Stimulated activated effector memory CD8-positive, alpha-beta T cell treated with anti-CD3 and anti-CD28 coated beads, Interleukin-12 subunit alpha, Interleukin-12 subunit beta, amount 100 ng/mL, for 72 hours (primary cell): ENCODE measurements at regions not wholly inside any gene's neighbourhood (a gene's known extent, or its start where the extent isn't known, plus 50 kb on each side); places are given as distances from the start of the nearest gene placed in this dataset.

Source experiments
- ATAC-seq: fragments of 150-1000 bp; cut with Tn5 transposase; 2 replicates; pipeline ENCODE4 v1.10.0; 2021
- DNase-seq, 2 donors: peaks; one replicate each; pipeline ENCODE4 v3.0.0; 2021 to 2022; ENCODE audit warnings: low spot score in 2 of 2
- H3K27ac Mint-ChIP-seq: one replicate; pipeline ENCODE4 v1.8.0; 2022; ENCODE audit warnings: mild to moderate bottlenecking, mixed read lengths
- H3K36me3 Mint-ChIP-seq: one replicate; pipeline ENCODE4 v1.8.0; 2022; ENCODE audit warnings: mild to moderate bottlenecking, mixed read lengths
- H3K4me1 Mint-ChIP-seq: one replicate; pipeline ENCODE4 v1.8.0; 2022; ENCODE audit warnings: mixed read lengths
- H3K4me3 Mint-ChIP-seq: one replicate; pipeline ENCODE4 v1.8.0; 2022; ENCODE audit warnings: mild to moderate bottlenecking, mixed read lengths
- H3K9me3 Mint-ChIP-seq: one replicate; pipeline ENCODE4 v1.8.0; 2022; ENCODE audit warnings: mixed read lengths

DNA sequence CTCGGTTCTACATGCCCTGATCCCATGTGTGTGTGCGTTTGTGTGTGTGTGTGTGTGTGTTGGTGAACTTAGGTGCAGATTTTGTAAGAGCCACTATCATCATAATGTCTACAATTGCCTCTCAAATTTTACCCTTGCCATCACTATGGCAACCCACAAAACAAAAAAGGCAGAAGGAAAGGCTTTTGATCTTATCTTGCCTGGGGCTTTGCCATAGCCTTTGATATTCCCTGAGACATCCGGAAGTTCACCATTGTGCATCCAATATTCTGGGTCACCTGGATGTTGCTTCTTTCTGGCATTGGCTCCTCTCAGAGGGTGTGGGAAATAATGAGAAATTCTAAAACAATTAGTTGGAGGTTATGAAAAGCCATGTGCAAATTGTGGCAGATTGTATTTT lies 114.7 kb downstream of the HAPSTR1 start:
- Mint-ChIP-seq H3K27ac (no peak overlapping the region), H3K4me3 (no peak overlapping the region), H3K36me3 (no peaks in the 10 kb centered on the region), H3K4me1 (no peaks in the 10 kb centered on the region), H3K9me3 (no peaks in the 10 kb centered on the region)
- DNase-seq (no peak), ATAC-seq (no peak)

DNA sequence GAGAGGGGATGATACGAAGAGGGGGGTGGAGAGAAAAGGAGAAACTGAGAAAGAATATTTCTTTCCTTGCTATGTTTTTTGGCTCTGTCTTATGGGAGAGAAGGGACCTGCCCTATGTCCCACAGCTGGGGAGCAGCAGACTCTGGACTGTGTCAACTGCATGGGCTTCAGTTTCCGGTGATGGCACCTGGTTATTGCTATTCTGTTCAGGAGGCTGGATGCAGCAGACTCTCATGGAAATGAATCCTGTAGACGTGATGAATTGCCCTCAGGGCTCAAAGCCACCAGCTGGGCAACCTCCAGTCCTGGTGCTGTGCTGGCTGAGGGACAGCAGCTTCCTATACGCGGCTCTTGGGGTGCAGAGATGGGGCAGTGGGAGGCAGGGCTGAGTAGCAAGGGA lies 121.2 kb downstream of the HAPSTR1 start:
- no peak for ATAC-seq
- H3K27ac Mint-ChIP-seq: no peak overlapping the region
- H3K4me3 Mint-ChIP-seq: no peak overlapping the region
- H3K9me3 Mint-ChIP-seq: no peaks in the 10 kb centered on the region
- no peaks in the 10 kb centered on the region for H3K36me3 Mint-ChIP-seq
- no peak for DNase-seq
- H3K4me1 Mint-ChIP-seq: no peaks in the 10 kb centered on the region

DNA sequence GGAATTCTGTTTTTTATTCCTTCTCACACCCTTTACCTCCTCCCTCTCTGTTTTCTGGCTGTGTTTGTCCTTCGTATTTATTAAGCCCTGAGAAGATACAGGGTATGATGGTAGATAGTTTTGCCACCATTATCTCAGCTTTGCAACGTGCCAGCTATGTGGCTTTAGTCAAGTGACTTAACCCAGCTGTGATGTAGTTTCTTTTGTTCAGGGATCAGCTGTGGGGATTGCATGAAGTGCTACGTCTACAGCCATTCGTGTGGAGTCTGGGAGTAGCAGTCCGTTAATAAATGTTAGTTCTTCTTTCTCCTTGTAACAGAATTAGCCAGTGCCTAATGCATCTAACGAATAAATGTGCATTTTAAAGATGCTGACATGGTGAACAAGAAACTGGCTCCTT lies 128.4 kb downstream of the HAPSTR1 start:
- H3K4me1 Mint-ChIP-seq: no peaks in the 10 kb centered on the region
- H3K4me3 Mint-ChIP-seq: no peak overlapping the region
- no peak for ATAC-seq

DNA sequence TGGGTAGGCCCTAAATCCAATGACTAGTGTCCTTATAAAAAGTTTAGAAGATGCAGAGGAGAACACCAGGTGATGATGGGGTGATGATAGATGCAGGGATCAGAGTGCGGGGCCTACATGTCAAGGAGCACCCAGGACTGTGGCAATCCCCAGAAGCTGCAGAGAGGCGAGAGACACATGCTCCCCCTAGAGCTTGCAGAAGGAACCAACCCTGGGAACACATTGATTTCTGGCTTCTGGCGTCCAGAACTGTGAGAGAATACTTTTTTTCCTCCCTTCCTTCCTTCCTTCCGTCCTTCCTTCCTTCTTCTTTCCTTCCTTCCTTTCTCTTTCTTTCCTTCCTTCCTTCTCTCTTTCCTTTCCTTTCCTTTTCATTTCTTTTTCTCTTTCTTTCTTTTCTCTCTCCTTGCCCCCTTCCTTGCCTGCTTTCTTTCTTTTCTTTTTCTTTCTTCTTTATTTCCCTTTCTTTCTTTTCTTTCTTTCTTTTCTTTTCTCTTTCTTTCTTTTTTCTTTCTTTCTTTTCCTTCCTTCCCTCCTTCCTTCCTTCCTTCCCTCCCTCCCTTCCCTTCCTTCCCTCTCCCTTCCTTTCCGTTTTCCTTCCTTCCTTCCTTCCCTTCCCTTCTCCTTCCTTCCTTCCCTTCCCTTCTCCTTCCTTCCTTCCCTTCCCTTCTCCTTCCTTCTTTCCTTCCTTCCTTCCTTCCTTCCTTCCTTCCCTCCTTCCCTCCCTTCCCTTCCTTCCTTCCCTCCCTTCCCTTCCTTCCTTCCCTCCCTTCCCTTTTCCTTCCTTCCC lies 134.3 kb downstream of the HAPSTR1 start:
- ATAC-seq (peak; percentile 42), DNase-seq (no peak)
- H3K4me3 Mint-ChIP-seq: no peak overlapping the region
- no peaks in the 10 kb centered on the region for H3K36me3 Mint-ChIP-seq
- no peaks in the 10 kb centered on the region for H3K9me3 Mint-ChIP-seq
- no peaks in the 10 kb centered on the region for H3K4me1 Mint-ChIP-seq
- no peak overlapping the region for H3K27ac Mint-ChIP-seq

More for the DNA sequence above, 128.4 kb downstream of the HAPSTR1 start:
- H3K36me3 Mint-ChIP-seq: no peaks in the 10 kb centered on the region
- DNase-seq: no peak
- no peak overlapping the region for H3K27ac Mint-ChIP-seq
- H3K9me3 Mint-ChIP-seq: no peaks in the 10 kb centered on the region

DNA sequence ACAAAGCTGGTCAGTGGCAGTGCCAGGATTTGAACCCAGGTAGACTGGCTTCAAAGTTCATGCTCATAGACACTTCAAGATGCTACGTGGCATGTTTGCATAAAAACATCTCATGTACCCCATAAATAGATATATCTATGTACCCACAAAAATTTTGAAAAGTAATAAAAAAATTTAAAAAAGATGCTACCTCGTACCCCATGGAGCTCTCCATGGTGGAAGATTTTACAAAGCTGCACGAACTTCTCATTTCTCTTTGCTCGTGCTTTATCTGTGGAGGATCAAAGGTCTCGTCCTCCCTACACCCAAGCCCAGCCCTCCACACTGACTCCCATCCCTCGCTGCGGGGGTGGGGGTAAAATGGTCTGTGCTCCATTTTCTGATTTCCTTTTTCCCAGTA lies 135.5 kb downstream of the HAPSTR1 start:
- no peaks in the 10 kb centered on the region for H3K4me1 Mint-ChIP-seq
- no peaks in the 10 kb centered on the region for H3K9me3 Mint-ChIP-seq
- no peak overlapping the region for H3K4me3 Mint-ChIP-seq
- DNase-seq (no peak), ATAC-seq (no peak)
- H3K36me3 Mint-ChIP-seq: no peaks in the 10 kb centered on the region
- H3K27ac Mint-ChIP-seq: no peak overlapping the region

DNA sequence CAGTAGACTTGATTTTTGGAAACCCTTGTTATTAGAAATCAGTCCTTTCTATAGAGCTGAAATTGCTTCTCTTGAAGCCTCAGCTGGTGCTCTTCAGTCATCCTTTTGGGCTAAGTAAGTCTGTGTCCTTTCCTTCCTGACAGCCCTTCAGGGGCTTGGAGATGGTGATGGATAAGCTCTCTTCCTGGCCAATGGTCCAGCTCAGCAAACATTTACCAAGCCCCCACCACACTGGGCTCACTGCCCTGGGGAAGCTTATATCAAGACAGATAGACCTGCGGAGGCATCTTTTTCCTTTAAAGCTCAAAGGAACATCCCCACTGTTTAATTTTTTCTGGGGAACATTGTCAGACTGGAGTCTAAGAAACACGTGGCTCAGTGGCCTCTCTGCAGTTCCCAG lies 139.6 kb downstream of the HAPSTR1 start:
- DNase-seq (no peak), ATAC-seq (no peak)
- no peaks in the 10 kb centered on the region for H3K36me3 Mint-ChIP-seq
- no peak overlapping the region for H3K4me3 Mint-ChIP-seq
- H3K9me3 Mint-ChIP-seq: no peaks in the 10 kb centered on the region
- H3K27ac Mint-ChIP-seq: no peak overlapping the region
- no peaks in the 10 kb centered on the region for H3K4me1 Mint-ChIP-seq

DNA sequence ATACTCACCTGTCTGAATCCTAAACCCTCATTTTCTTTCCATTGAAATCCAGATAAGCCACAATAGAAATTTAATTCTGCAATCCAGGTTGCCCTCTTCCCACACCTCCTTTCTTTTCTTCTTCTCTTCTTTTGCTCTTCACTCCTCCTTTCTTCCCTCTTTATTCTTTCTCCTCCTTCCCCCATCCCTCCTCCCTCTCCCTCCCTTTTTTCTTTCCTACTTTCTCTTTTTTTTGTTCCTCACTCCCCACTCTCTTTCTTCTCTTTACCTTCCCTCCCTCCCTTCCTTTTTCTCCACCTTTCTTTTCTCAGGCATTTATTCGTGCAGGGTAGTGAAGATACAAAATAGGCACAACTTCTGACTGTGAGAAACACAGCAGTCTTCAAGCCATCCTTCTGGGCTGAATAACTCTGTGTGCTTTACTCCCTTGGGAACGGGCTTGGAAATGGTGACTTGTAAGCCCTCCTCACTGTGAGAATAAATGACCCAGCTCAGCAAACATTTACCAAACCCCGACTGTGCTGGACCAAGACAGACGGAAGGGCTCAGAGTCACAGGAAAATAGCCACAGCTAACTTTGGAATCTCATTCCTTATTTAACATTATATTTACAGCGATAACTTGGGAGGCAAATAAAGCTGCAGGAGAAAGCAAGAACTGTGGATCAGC lies 140.8 kb downstream of the HAPSTR1 start:
- DNase-seq: no peak
- H3K27ac Mint-ChIP-seq: no peak overlapping the region
- no peaks in the 10 kb centered on the region for H3K9me3 Mint-ChIP-seq
- ATAC-seq: no peak
- H3K4me1 Mint-ChIP-seq: no peaks in the 10 kb centered on the region
- no peaks in the 10 kb centered on the region for H3K36me3 Mint-ChIP-seq
- no peak overlapping the region for H3K4me3 Mint-ChIP-seq

DNA sequence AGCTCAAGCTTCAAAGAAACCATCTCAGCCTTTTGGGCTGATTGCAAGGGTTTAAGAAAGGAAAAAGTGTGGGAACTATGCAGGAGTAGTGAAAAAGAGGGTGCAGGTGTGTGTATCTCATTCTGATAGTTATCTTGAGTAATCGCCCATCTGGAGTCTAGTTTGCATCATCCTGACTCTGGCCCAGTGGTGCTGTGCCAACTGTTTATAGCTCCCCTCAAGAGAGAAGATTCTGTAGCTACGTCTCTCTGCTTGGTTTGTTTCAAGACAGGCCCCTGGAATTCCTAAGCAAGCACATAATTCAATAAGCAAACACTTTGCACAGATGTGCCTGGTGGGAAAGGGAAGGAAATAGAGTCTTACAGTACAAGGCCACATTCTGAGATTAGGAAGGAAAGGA lies 144.4 kb downstream of the HAPSTR1 start:
- Mint-ChIP-seq H3K4me1 (no peaks in the 10 kb centered on the region), H3K4me3 (no peak overlapping the region), H3K27ac (no peak overlapping the region), H3K9me3 (peaks cover 4% of the 10 kb centered on the region), H3K36me3 (no peaks in the 10 kb centered on the region)
- DNase-seq (no peak), ATAC-seq (no peak)

GRCh38 chr16:9236319-9236718 lies 144.9 kb downstream of the HAPSTR1 start:
- no peak overlapping the region for H3K4me3 Mint-ChIP-seq
- no peak for ATAC-seq
- no peak for DNase-seq
- H3K36me3 Mint-ChIP-seq: no peaks in the 10 kb centered on the region
- H3K4me1 Mint-ChIP-seq: no peaks in the 10 kb centered on the region
- peaks cover 4% of the 10 kb centered on the region for H3K9me3 Mint-ChIP-seq
- H3K27ac Mint-ChIP-seq: no peak overlapping the region

GRCh38 chr16:9238346-9238745 lies 146.9 kb downstream of the HAPSTR1 start:
- no peak for DNase-seq
- peaks cover 4% of the 10 kb centered on the region for H3K9me3 Mint-ChIP-seq
- no peak for ATAC-seq
- H3K4me3 Mint-ChIP-seq: no peak overlapping the region
- H3K27ac Mint-ChIP-seq: no peak overlapping the region
- no peaks in the 10 kb centered on the region for H3K4me1 Mint-ChIP-seq
- no peaks in the 10 kb centered on the region for H3K36me3 Mint-ChIP-seq

GRCh38 chr16:9241177-9241576 lies 149.7 kb downstream of the HAPSTR1 start:
- Mint-ChIP-seq H3K36me3 (no peaks in the 10 kb centered on the region), H3K27ac (no peak overlapping the region), H3K9me3 (peaks cover 4% of the 10 kb centered on the region), H3K4me3 (no peak overlapping the region), H3K4me1 (no peaks in the 10 kb centered on the region)
- no peak for DNase-seq
- no peak for ATAC-seq

GRCh38 chr16:9248162-9248561 lies 156.7 kb downstream of the HAPSTR1 start:
- Mint-ChIP-seq H3K9me3 (no peaks in the 10 kb centered on the region), H3K4me3 (no peak overlapping the region), H3K36me3 (no peaks in the 10 kb centered on the region), H3K27ac (no peak overlapping the region), H3K4me1 (no peaks in the 10 kb centered on the region)
- no peak for ATAC-seq
- no peak for DNase-seq

GRCh38 chr16:9249534-9249933 lies 158.1 kb downstream of the HAPSTR1 start:
- Mint-ChIP-seq H3K4me1 (no peaks in the 10 kb centered on the region), H3K4me3 (no peak overlapping the region), H3K27ac (no peak overlapping the region), H3K9me3 (no peaks in the 10 kb centered on the region), H3K36me3 (no peaks in the 10 kb centered on the region)
- ATAC-seq (no peak), DNase-seq (no peak)

DNA sequence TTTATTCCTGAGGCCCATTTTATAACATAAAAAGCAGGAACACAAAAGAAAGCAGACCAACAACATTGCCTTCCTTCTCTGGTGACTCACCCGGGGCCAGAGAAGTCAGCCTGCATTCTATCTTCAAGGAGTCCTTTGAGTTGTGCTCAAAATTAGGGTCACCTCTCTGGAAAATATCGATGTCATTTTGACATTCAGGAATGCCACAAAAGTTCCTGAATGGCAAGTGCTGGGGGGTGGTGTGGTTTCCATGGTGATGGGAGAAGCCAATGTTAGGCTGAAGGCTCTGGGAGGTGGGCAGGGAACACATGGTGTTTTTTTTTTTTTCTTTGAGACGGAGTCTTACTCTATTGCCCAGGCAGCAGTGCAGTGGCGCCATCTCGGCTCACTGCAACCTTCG lies 159.6 kb downstream of the HAPSTR1 start:
- Mint-ChIP-seq H3K4me3 (no peak overlapping the region), H3K4me1 (no peaks in the 10 kb centered on the region), H3K36me3 (no peaks in the 10 kb centered on the region), H3K27ac (no peak overlapping the region), H3K9me3 (no peaks in the 10 kb centered on the region)
- ATAC-seq (no peak), DNase-seq (no peak)

DNA sequence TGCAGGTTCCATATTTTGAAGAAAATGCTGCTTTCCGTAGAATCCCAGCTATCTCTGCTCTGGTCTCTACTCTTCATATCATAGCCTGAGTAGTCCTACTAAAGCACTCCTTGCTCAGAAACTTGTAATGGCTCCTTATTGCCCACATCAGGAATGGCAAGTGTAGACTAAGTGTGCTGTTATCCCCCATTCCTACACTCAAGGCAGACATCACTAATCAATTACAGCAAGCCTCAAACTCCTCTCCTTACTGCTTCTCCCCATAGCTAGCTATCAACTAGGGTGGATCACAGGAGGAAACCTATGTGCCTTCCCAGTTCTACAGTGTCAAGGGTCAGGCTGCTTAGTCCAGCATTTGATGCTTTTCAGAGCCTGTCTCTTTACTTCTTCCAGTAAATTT lies 163.4 kb downstream of the HAPSTR1 start:
- H3K4me3 Mint-ChIP-seq: no peak overlapping the region
- no peaks in the 10 kb centered on the region for H3K9me3 Mint-ChIP-seq
- DNase-seq: no peak
- ATAC-seq: no peak
- no peak overlapping the region for H3K27ac Mint-ChIP-seq
- no peaks in the 10 kb centered on the region for H3K36me3 Mint-ChIP-seq
- H3K4me1 Mint-ChIP-seq: no peaks in the 10 kb centered on the region

DNA sequence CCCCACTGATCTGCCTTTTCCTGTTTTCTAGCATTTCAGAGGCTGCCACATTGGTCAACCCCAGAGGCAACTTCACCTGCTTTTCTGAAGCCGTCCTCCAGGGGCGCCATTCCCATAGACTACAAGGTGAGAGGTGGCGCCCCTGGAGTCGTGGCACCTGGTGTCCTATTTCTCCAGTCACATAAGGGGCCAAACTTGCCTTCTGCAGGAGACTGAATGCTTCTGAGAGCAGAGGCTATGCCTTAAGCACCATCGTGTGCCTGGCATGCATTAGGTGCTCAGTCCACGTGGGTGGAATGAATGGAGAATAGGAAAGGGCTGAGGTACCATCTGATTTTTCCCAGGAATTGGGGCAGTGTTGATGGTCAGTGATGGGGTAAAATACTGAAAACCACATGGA lies 164.8 kb downstream of the HAPSTR1 start:
- ATAC-seq (no peak), DNase-seq (peak in 1 of 2 donors; percentile 62)
- H3K4me1 Mint-ChIP-seq: no peaks in the 10 kb centered on the region
- no peaks in the 10 kb centered on the region for H3K9me3 Mint-ChIP-seq
- H3K4me3 Mint-ChIP-seq: no peak overlapping the region
- H3K36me3 Mint-ChIP-seq: no peaks in the 10 kb centered on the region
- H3K27ac Mint-ChIP-seq: no peak overlapping the region
